Right lobe of liver (tissue), 6 donors: ENCODE measurements at regions not wholly inside any gene's neighbourhood (a gene's known extent, or its start where the extent isn't known, plus 50 kb on each side); places are given as distances from the start of the nearest gene placed in this dataset.

ENCODE experiments used
- ATAC-seq, 4 donors: fragments of 200-7000 bp; cut with Tn5 transposase; one replicate each; pipeline ENCODE4 v1.9.1; 2020; ENCODE audit warnings: mild to moderate bottlenecking in 4 of 4, moderate library complexity in 4 of 4
- DNase-seq, 3 donors: peaks; one replicate each; pipeline ENCODE4 v3.0.0-alpha.2; 2020
- H3K27ac ChIP-seq, 3 donors: fragments of 200-600 bp; one replicate each; pipeline ENCODE4 v1.8.0; 2022
- H3K27me3 ChIP-seq, 2 donors: fragments of 200-600 bp; one replicate each; pipeline ENCODE4 v1.8.0; 2022
- H3K36me3 ChIP-seq, 4 donors: fragments of 200-600 bp; sonication (generic) in 1 of 4; one replicate each; pipeline versions ENCODE4 v1.5.1 to v1.8.0; 2017 to 2022; ENCODE audit warnings: control low read depth in 1 of 4
- H3K4me1 ChIP-seq, 4 donors: fragments of 200-600 bp; sonication (generic) in 1 of 4; one replicate each; pipeline versions ENCODE4 v1.5.1 to v1.8.0; 2017 to 2022; ENCODE audit warnings: control low read depth in 1 of 4
- H3K4me3 ChIP-seq, 3 donors: fragments of 200-600 bp; one replicate each; pipeline ENCODE4 v1.8.0; 2022
- H3K9me3 ChIP-seq, 4 donors: fragments of 200-600 bp; sonication (generic) in 1 of 4; one replicate each; pipeline versions ENCODE4 v1.5.1 to v1.8.0; 2017 to 2022; ENCODE audit warnings: control low read depth in 1 of 4
- CTCF ChIP-seq, 4 donors: fragments of 200-600 bp in 3 of 4; fragments of 450-650 bp in 1 of 4; IDR thresholded peaks; one replicate each; pipeline versions ENCODE4 v1.5.1 to v1.8.0; 2016 to 2022; ENCODE audit warnings: antibody characterized with exemption in 4 of 4, mild to moderate bottlenecking in 2 of 4
- POLR2A ChIP-seq: fragments of 450-650 bp; IDR thresholded peaks from one replicate; pipeline ENCODE4 v1.6.1; 2017; ENCODE audit warnings: antibody characterized with exemption, mild to moderate bottlenecking
- WGBS: methylation state at CpG from one replicate; pipeline ENCODE4 v1.1.6; 2018; ENCODE audit warnings: low coverage, low lambda C conversion rate; ENCODE audit not compliant: insufficient coverage; ENCODE audit errors: missing lambda C conversion rate; 5-methylcytosine and 5-hydroxymethylcytosine counted together
- intact Hi-C, 2 donors: fragments of 100-400 bp; cut with DNase I; formaldehyde crosslinking; loops; one replicate each; pipeline versions ENCODE4 v1.11.2 to v1.14.1; 2022
- donor health status: DM: no; HTN: yes; CAD: no.
- donor health status: DM: no; HTN: no; CAD: no.
- donor health status: DM: no; HTN: no; CAD: no.
- donor health status: DM: no; HTN: yes; CAD: no.
- donor health status: DM: no; HTN: yes; CAD: no.

GRCh38 chr1:239185245-239185619 lies 201.1 kb upstream of the CHRM3 start:
- DNase-seq, result no peak
- TF ChIP-seq CTCF (IDR thresholded peaks at IDR 0.05) (no peak), POLR2A (no peak)
- intact Hi-C loops, result no loop called here
- Histone ChIP-seq H3K9me3 (no peaks in the 10 kb centered on the region), H3K36me3 (no peaks in the 10 kb centered on the region), H3K27ac (no peak overlapping the region), H3K4me3 (no peak overlapping the region), H3K27me3 (no peaks in the 10 kb centered on the region), H3K4me1 (peaks cover 0 to 9% (median 4%) of the 10 kb centered on the region in 4 donors)
- 10% methylated on average over 1 of the region's 1 CpG for WGBS
- peak in 1 of 4 donors; percentile 11 for ATAC-seq

- intact Hi-C loops, result no loop called here
- TF ChIP-seq CTCF (IDR thresholded peaks at IDR 0.05) (no peak), POLR2A (no peak)
Measured at GRCh38 chr1:239184561-239185244, 201.7 kb upstream of the CHRM3 start.

GRCh38 chr1:239178961-239179360 lies 207.4 kb upstream of the CHRM3 start:
- no peak for TF ChIP-seq POLR2A
- TF ChIP-seq CTCF (IDR thresholded peaks at IDR 0.05), result no peak
- ATAC-seq, result peak; percentile 65 to 89 (median 79)
- intact Hi-C loops, result no loop called here
- Histone ChIP-seq H3K9me3 (no peaks in the 10 kb centered on the region), H3K36me3 (no peaks in the 10 kb centered on the region), H3K27ac (no peak overlapping the region), H3K4me3 (no peak overlapping the region), H3K4me1 (peaks cover 0 to 3% (median under 1%) of the 10 kb centered on the region in 4 donors), H3K27me3 (no peaks in the 10 kb centered on the region)
- WGBS, result 21% methylated on average over 3 of the region's 3 CpGs
- DNase-seq, result no peak

More at GRCh38 chr1:239184561-239185244, 201.7 kb upstream of the CHRM3 start:
- H3K27me3 ChIP-seq, result no peaks in the 10 kb centered on the region
- no peaks in the 10 kb centered on the region for H3K36me3 ChIP-seq
- peak overlapping the region in 1 of 3 donors; percentile 22 for H3K27ac ChIP-seq
- H3K4me1 ChIP-seq, result peaks cover 0 to 9% (median 4%) of the 10 kb centered on the region in 4 donors
- H3K4me3 ChIP-seq, result no peak overlapping the region
- DNase-seq (no peak), ATAC-seq (peak; percentile 40 to 72 (median 52))
- no peaks in the 10 kb centered on the region for H3K9me3 ChIP-seq

- Histone ChIP-seq H3K4me1 (no peaks in the 10 kb centered on the region), H3K27me3 (no peaks in the 10 kb centered on the region), H3K36me3 (no peaks in the 10 kb centered on the region), H3K27ac (no peak overlapping the region), H3K4me3 (no peak overlapping the region), H3K9me3 (no peaks in the 10 kb centered on the region)
- WGBS, result 74% methylated on average over 3 of the region's 3 CpGs
- intact Hi-C loops, result no loop called here
- DNase-seq (no peak), ATAC-seq (no peak)
- TF ChIP-seq CTCF (IDR thresholded peaks at IDR 0.05), result no peak
- TF ChIP-seq POLR2A, result no peak
Measured at GRCh38 chr1:239174880-239175279, 211.5 kb upstream of the CHRM3 start.

GRCh38 chr1:239170828-239171227 lies 215.5 kb upstream of the CHRM3 start:
- H3K27ac ChIP-seq, result no peak overlapping the region
- H3K27me3 ChIP-seq, result no peaks in the 10 kb centered on the region
- intact Hi-C loops, result no loop called here
- H3K36me3 ChIP-seq, result no peaks in the 10 kb centered on the region
- no peak for TF ChIP-seq POLR2A
- no peak for TF ChIP-seq CTCF (IDR thresholded peaks at IDR 0.05)
- DNase-seq, result no peak
- ATAC-seq, result no peak
- H3K4me3 ChIP-seq, result no peak overlapping the region
- H3K4me1 ChIP-seq, result no peaks in the 10 kb centered on the region
- no peaks in the 10 kb centered on the region for H3K9me3 ChIP-seq
